MCF 10A (cell line): ENCODE measurements at regions not wholly inside any gene's neighbourhood (a gene's known extent, or its start where the extent isn't known, plus 50 kb on each side); places are given as distances from the start of the nearest gene placed in this dataset.
A peak's percentile ranks its signal among the peaks of the same experiment; 100 is the strongest.
"Not testable (repeated sequence)": the region's sequence is repeated elsewhere in the genome, so short reads cannot be mapped to it uniquely, and the experiment has no call there.

Experiments
- BruUV-seq: library from RNA; stranded (reverse); fragments of 400-500 nt; replicated peaks from 2 replicates; lab custom pipeline; 2021; lab: Mats Ljungman, UMichigan
- CTCF ChIA-PET: fragments of 300-600 bp; sonication (Branson Sonifier 250); formaldehyde crosslinking; extraction: SDS; loops from one replicate; lab custom pipeline; 2021; ENCODE audit warnings: antibody characterized with exemption, inconsistent platforms; lab: Yijun Ruan, JAX
- POLR2A ChIA-PET: fragments of 300-600, 350-650 bp; sonication (Branson Sonifier 250); formaldehyde crosslinking; extraction: SDS; loops from one replicate; lab custom pipeline; 2020; ENCODE audit warnings: antibody characterized with exemption, inconsistent platforms; lab: Yijun Ruan, JAX
- DNase-seq: peaks from one replicate; pipeline ENCODE4 v3.0.0-alpha.2; 2018; ENCODE audit not compliant: unreplicated experiment
- H3K27ac Mint-ChIP-seq: one replicate; pipeline ENCODE4 v1.8.0; 2022; ENCODE audit warnings: mild to moderate bottlenecking, low read depth, mixed read lengths; ENCODE audit not compliant: unreplicated experiment
- H3K27me3 Mint-ChIP-seq: one replicate; pipeline ENCODE4 v1.8.0; 2022; ENCODE audit warnings: mixed read lengths; ENCODE audit not compliant: insufficient read depth, unreplicated experiment
- H3K36me3 Mint-ChIP-seq: one replicate; pipeline ENCODE4 v1.8.0; 2022; ENCODE audit warnings: mild to moderate bottlenecking, moderate library complexity, mixed read lengths; ENCODE audit not compliant: insufficient read depth, unreplicated experiment
- H3K4me1 Mint-ChIP-seq: one replicate; pipeline ENCODE4 v1.8.0; 2022; ENCODE audit warnings: mixed read lengths; ENCODE audit not compliant: insufficient read depth, unreplicated experiment
- H3K4me3 Mint-ChIP-seq: one replicate; pipeline ENCODE4 v1.8.0; 2022; ENCODE audit warnings: mild to moderate bottlenecking, moderate library complexity, mixed read lengths; ENCODE audit not compliant: unreplicated experiment
- H3K9me3 Mint-ChIP-seq: one replicate; pipeline ENCODE4 v1.8.0; 2022; ENCODE audit warnings: mixed read lengths; ENCODE audit not compliant: unreplicated experiment
- CTCF ChIP-seq: fragments of 200-600 bp; IDR thresholded peaks from one replicate; pipeline ENCODE4 v1.8.0; 2022; ENCODE audit warnings: antibody characterized with exemption, mild to moderate bottlenecking; ENCODE audit not compliant: unreplicated experiment
- intact Hi-C: fragments of 100-400 bp; cut with micrococcal nuclease; formaldehyde crosslinking; loops from 2 replicates; pipeline ENCODE4 v1.14.1; 2022

- DNase-seq = no peak
- Mint-ChIP-seq H3K36me3 (no peaks in the 10 kb centered on the region), H3K27ac (no peak overlapping the region), H3K4me3 (no peak overlapping the region), H3K9me3 (no peaks in the 10 kb centered on the region), H3K4me1 (peaks cover 6% of the 10 kb centered on the region), H3K27me3 (no peaks in the 10 kb centered on the region)
- TF ChIP-seq CTCF = no peak
- BruUV-seq = no TSS peak
- POLR2A ChIA-PET = interaction anchor here (0.6 to 1.4 kb wide), 3 partner anchors 46 to 1463 kb away, joined by 3 to 5 read pairs (median 4); no protein-coding TSS in a partner anchor
- intact Hi-C loops = no loop called here
- CTCF ChIA-PET = interaction anchor here (0.6 kb wide), 1 partner anchor 36 kb away, joined by 3 read pairs; no protein-coding TSS in a partner anchor
Measured at GRCh38 chr7:96824686-96825085, 115.0 kb upstream of the SEM1 start.

GRCh38 chr7:96825285-96825684, 115.6 kb upstream of the SEM1 start:
- Mint-ChIP-seq H3K27me3 (no peaks in the 10 kb centered on the region), H3K4me1 (peaks cover 3% of the 10 kb centered on the region), H3K9me3 (no peaks in the 10 kb centered on the region), H3K4me3 (no peak overlapping the region), H3K27ac (no peak overlapping the region), H3K36me3 (no peaks in the 10 kb centered on the region)
- BruUV-seq = no TSS peak
- intact Hi-C loops = no loop called here
- DNase-seq = no peak
- ChIA-PET CTCF (interaction anchor here (0.6 kb wide), 1 partner anchor 36 kb away, joined by 3 read pairs; no protein-coding TSS in a partner anchor), POLR2A (interaction anchor here (0.6 kb wide), 2 partner anchors 333 to 1462 kb away, joined by 3 to 5 read pairs; no protein-coding TSS in a partner anchor)
- TF ChIP-seq CTCF = no peak

- peaks cover 6% of the 10 kb centered on the region for H3K4me1 Mint-ChIP-seq
- H3K27ac Mint-ChIP-seq = no peak overlapping the region
- peak; percentile 20 for DNase-seq
- no peak for TF ChIP-seq CTCF
- no peaks in the 10 kb centered on the region for H3K9me3 Mint-ChIP-seq
- H3K36me3 Mint-ChIP-seq = no peaks in the 10 kb centered on the region
- ChIA-PET POLR2A (no interaction called here), CTCF (interaction anchor here (0.9 to 1.2 kb wide), 2 partner anchors 204 to 910 kb away, joined by 3 to 4 read pairs; no protein-coding TSS in a partner anchor)
- no peak overlapping the region for H3K4me3 Mint-ChIP-seq
- intact Hi-C loops = no loop called here
- no TSS peak for BruUV-seq
- H3K27me3 Mint-ChIP-seq = no peaks in the 10 kb centered on the region
Measured at GRCh38 chr7:96826089-96826488, 116.4 kb upstream of the SEM1 start.

DNA sequence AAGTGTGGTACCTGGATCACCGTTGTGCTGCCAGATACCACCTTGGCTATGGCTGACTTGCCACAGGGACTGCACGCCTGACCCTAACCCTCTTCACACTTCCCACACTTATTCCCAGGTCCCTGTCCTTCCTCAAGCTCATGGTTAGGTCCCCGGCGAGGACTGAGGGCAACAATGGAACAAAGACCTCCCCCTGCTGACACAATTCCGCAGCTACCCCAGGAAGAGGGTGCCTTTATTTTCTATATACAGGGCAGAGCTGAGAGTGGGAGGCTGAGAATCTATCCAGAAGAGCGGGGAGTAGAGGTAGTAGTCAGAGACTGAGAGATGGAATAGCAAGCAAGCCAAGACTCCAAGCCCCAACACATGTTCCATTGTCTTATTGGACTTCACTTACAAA, 118.1 kb upstream of the SEM1 start:
- BruUV-seq = no TSS peak
- no peaks in the 10 kb centered on the region for H3K36me3 Mint-ChIP-seq
- POLR2A ChIA-PET = interaction anchor here (0.7 kb wide), 1 partner anchor 320 kb away, joined by 3 read pairs; no protein-coding TSS in a partner anchor
- TF ChIP-seq CTCF = no peak
- no peaks in the 10 kb centered on the region for H3K27me3 Mint-ChIP-seq
- H3K27ac Mint-ChIP-seq = no peak overlapping the region
- DNase-seq = no peak
- CTCF ChIA-PET = no interaction called here
- H3K9me3 Mint-ChIP-seq = no peaks in the 10 kb centered on the region
- H3K4me1 Mint-ChIP-seq = peaks cover 6% of the 10 kb centered on the region
- intact Hi-C loops = no loop called here
- no peak overlapping the region for H3K4me3 Mint-ChIP-seq

DNA sequence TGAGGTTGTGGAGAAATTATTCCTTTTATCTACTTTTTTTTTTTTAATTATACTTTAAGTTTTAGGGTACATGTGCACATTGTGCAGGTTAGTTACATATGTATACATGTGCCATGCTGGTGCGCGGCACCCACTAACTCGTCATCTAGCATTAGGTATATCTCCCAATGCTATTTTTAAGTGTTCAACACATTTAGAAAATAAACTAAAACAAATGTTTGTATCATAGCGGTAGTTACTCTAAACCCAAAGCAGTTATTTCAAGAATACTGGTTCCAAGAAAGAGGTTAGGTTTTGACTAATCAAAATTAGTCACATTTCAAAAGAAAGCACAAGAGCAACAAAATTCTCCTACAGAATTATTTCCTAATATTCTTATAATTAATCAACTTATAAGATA, 119.5 kb upstream of the SEM1 start:
- H3K27me3 Mint-ChIP-seq, BruUV-seq, H3K36me3 Mint-ChIP-seq, H3K9me3 Mint-ChIP-seq, intact Hi-C loops, POLR2A ChIA-PET, DNase-seq, H3K4me3 Mint-ChIP-seq, H3K27ac Mint-ChIP-seq, CTCF ChIA-PET: not testable (repeated sequence)
- peaks cover 12% of the 10 kb centered on the region for H3K4me1 Mint-ChIP-seq
